HepG2 (cell line): ENCODE measurements at regions not wholly inside any gene's neighbourhood (a gene's known extent, or its start where the extent isn't known, plus 50 kb on each side); places are given as distances from the start of the nearest gene placed in this dataset.

Experiments
- BRF2 ChIP-seq: sonication (generic); formaldehyde crosslinking; IDR thresholded peaks from 2 replicates; pipeline ENCODE4 v1.8.1; 2022; ENCODE audit warnings: mild to moderate bottlenecking, missing genetic modification reagents
- POLR2A ChIP-seq, 2 experiments: IDR thresholded peaks; 2 replicates each; pipeline ENCODE4 v1.6.1; 2011; ENCODE audit warnings: low read depth in 2 of 2, low read length in 2 of 2, mild to moderate bottlenecking in 1 of 2, moderate library complexity in 1 of 2; ENCODE audit not compliant: insufficient read depth in 1 of 2
- ZNF235 ChIP-seq: sonication (generic); formaldehyde crosslinking; IDR thresholded peaks from 2 replicates; pipeline ENCODE4 v1.8.1; 2023; ENCODE audit warnings: mild to moderate bottlenecking, missing genetic modification reagents, borderline replicate concordance
- TF ChIP-seq, protein P1 (sequence below): sonication (generic); formaldehyde crosslinking; IDR thresholded peaks from 2 replicates; pipeline ENCODE4 v1.4.0; 2020; ENCODE audit warnings: missing genetic modification reagents
- TF ChIP-seq, protein P2 (sequence below), 2 experiments: IDR thresholded peaks; 2 replicates each; pipeline ENCODE4 v1.6.1; 2011 to 2012; ENCODE audit warnings: low read length in 2 of 2, borderline replicate concordance in 1 of 2, low read depth in 1 of 2, mild to moderate bottlenecking in 1 of 2, moderate library complexity in 1 of 2
- TF ChIP-seq, protein P3 (sequence below): sonication (generic); formaldehyde crosslinking; IDR thresholded peaks from 2 replicates; pipeline ENCODE4 v1.5.0; 2020; ENCODE audit warnings: mild to moderate bottlenecking, missing genetic modification reagents, moderate library complexity
- TF ChIP-seq, protein P4 (sequence below): conservative IDR thresholded peaks from 2 replicates; pipeline ENCODE4 v1.6.1; 2018; ENCODE audit warnings: missing genetic modification reagents

GRCh38 chr13:83613524-83613923 is 268.8 kb downstream of the SLITRK1 start:
- TF ChIP-seq, protein P1, sequence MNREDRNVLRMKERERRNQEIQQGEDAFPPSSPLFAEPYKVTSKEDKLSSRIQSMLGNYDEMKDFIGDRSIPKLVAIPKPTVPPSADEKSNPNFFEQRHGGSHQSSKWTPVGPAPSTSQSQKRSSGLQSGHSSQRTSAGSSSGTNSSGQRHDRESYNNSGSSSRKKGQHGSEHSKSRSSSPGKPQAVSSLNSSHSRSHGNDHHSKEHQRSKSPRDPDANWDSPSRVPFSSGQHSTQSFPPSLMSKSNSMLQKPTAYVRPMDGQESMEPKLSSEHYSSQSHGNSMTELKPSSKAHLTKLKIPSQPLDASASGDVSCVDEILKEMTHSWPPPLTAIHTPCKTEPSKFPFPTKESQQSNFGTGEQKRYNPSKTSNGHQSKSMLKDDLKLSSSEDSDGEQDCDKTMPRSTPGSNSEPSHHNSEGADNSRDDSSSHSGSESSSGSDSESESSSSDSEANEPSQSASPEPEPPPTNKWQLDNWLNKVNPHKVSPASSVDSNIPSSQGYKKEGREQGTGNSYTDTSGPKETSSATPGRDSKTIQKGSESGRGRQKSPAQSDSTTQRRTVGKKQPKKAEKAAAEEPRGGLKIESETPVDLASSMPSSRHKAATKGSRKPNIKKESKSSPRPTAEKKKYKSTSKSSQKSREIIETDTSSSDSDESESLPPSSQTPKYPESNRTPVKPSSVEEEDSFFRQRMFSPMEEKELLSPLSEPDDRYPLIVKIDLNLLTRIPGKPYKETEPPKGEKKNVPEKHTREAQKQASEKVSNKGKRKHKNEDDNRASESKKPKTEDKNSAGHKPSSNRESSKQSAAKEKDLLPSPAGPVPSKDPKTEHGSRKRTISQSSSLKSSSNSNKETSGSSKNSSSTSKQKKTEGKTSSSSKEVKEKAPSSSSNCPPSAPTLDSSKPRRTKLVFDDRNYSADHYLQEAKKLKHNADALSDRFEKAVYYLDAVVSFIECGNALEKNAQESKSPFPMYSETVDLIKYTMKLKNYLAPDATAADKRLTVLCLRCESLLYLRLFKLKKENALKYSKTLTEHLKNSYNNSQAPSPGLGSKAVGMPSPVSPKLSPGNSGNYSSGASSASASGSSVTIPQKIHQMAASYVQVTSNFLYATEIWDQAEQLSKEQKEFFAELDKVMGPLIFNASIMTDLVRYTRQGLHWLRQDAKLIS (CRISPR knock-in tag) = no peak
- no peak for TF ChIP-seq BRF2 (CRISPR knock-in tag)
- TF ChIP-seq, protein P2, sequence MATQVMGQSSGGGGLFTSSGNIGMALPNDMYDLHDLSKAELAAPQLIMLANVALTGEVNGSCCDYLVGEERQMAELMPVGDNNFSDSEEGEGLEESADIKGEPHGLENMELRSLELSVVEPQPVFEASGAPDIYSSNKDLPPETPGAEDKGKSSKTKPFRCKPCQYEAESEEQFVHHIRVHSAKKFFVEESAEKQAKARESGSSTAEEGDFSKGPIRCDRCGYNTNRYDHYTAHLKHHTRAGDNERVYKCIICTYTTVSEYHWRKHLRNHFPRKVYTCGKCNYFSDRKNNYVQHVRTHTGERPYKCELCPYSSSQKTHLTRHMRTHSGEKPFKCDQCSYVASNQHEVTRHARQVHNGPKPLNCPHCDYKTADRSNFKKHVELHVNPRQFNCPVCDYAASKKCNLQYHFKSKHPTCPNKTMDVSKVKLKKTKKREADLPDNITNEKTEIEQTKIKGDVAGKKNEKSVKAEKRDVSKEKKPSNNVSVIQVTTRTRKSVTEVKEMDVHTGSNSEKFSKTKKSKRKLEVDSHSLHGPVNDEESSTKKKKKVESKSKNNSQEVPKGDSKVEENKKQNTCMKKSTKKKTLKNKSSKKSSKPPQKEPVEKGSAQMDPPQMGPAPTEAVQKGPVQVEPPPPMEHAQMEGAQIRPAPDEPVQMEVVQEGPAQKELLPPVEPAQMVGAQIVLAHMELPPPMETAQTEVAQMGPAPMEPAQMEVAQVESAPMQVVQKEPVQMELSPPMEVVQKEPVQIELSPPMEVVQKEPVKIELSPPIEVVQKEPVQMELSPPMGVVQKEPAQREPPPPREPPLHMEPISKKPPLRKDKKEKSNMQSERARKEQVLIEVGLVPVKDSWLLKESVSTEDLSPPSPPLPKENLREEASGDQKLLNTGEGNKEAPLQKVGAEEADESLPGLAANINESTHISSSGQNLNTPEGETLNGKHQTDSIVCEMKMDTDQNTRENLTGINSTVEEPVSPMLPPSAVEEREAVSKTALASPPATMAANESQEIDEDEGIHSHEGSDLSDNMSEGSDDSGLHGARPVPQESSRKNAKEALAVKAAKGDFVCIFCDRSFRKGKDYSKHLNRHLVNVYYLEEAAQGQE (IDR thresholded peaks at IDR 0.05; ENCODE audit: borderline replicate concordance in 1 of 2, low read depth in 1 of 2, low read length in 2 of 2) = no peak
- TF ChIP-seq, protein P3, sequence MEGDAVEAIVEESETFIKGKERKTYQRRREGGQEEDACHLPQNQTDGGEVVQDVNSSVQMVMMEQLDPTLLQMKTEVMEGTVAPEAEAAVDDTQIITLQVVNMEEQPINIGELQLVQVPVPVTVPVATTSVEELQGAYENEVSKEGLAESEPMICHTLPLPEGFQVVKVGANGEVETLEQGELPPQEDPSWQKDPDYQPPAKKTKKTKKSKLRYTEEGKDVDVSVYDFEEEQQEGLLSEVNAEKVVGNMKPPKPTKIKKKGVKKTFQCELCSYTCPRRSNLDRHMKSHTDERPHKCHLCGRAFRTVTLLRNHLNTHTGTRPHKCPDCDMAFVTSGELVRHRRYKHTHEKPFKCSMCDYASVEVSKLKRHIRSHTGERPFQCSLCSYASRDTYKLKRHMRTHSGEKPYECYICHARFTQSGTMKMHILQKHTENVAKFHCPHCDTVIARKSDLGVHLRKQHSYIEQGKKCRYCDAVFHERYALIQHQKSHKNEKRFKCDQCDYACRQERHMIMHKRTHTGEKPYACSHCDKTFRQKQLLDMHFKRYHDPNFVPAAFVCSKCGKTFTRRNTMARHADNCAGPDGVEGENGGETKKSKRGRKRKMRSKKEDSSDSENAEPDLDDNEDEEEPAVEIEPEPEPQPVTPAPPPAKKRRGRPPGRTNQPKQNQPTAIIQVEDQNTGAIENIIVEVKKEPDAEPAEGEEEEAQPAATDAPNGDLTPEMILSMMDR (CRISPR knock-in tag) = no peak
- TF ChIP-seq, protein P4, sequence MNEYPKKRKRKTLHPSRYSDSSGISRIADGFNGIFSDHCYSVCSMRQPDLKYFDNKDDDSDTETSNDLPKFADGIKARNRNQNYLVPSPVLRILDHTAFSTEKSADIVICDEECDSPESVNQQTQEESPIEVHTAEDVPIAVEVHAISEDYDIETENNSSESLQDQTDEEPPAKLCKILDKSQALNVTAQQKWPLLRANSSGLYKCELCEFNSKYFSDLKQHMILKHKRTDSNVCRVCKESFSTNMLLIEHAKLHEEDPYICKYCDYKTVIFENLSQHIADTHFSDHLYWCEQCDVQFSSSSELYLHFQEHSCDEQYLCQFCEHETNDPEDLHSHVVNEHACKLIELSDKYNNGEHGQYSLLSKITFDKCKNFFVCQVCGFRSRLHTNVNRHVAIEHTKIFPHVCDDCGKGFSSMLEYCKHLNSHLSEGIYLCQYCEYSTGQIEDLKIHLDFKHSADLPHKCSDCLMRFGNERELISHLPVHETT (CRISPR knock-in tag) = no peak
- no peak for TF ChIP-seq POLR2A (IDR thresholded peaks at IDR 0.05; ENCODE audit: insufficient read depth in 1 of 2, low read depth in 2 of 2, low read length in 2 of 2)
- TF ChIP-seq ZNF235 (CRISPR knock-in tag) = no peak
